ENCODE measurements at regions not wholly inside any gene's neighbourhood (a gene's known extent, or its start where the extent isn't known, plus 50 kb on each side); places are given as distances from the start of the nearest gene placed in this dataset.

DNA sequence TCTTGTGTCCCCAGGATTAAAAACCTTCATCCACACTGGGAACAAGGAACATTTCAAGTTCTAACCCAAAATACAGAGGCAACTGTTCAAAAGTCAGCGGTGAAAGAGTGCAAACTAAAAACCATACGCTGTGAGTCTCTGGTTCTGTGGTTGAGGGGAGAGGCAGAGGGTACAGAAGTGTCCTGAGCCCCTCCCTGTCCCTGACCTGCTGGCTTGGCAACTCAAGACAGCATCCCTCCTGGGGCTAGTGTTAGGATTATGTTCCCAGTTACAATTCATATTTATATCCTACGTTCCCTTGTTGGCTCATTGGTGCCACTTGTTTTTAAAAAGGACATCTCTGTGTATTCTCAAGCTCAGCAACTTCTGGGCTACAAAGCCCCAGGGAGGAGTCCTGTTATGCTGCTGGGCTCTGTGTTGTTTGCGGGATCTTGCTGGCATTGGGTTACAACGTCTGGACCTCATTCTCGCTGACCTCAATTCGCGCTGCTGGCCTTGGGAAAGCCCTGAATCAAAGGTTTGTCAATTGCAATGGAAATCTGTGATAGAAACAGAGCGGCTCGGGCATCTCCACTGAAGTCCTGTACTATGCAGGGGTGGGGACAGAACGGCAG lies 420.8 kb downstream of the FUT8 start:
- TF ChIP-seq, protein P1, sequence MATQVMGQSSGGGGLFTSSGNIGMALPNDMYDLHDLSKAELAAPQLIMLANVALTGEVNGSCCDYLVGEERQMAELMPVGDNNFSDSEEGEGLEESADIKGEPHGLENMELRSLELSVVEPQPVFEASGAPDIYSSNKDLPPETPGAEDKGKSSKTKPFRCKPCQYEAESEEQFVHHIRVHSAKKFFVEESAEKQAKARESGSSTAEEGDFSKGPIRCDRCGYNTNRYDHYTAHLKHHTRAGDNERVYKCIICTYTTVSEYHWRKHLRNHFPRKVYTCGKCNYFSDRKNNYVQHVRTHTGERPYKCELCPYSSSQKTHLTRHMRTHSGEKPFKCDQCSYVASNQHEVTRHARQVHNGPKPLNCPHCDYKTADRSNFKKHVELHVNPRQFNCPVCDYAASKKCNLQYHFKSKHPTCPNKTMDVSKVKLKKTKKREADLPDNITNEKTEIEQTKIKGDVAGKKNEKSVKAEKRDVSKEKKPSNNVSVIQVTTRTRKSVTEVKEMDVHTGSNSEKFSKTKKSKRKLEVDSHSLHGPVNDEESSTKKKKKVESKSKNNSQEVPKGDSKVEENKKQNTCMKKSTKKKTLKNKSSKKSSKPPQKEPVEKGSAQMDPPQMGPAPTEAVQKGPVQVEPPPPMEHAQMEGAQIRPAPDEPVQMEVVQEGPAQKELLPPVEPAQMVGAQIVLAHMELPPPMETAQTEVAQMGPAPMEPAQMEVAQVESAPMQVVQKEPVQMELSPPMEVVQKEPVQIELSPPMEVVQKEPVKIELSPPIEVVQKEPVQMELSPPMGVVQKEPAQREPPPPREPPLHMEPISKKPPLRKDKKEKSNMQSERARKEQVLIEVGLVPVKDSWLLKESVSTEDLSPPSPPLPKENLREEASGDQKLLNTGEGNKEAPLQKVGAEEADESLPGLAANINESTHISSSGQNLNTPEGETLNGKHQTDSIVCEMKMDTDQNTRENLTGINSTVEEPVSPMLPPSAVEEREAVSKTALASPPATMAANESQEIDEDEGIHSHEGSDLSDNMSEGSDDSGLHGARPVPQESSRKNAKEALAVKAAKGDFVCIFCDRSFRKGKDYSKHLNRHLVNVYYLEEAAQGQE (IDR thresholded peaks at IDR 0.05; ENCODE audit: low read depth, low read length), result no peak
- TF ChIP-seq SMAD5 (IDR thresholded peaks at IDR 0.05; ENCODE audit: low read depth) (no peak), JUNB (IDR thresholded peaks at IDR 0.05) (no peak), SRF (IDR thresholded peaks at IDR 0.05; ENCODE audit: low read depth in 2 of 2, low read length in 2 of 2) (no peak), ZNF384 (IDR thresholded peaks at IDR 0.05; ENCODE audit: borderline replicate concordance, low read depth, low read length) (no peak)
- TF ChIP-seq, protein P2, sequence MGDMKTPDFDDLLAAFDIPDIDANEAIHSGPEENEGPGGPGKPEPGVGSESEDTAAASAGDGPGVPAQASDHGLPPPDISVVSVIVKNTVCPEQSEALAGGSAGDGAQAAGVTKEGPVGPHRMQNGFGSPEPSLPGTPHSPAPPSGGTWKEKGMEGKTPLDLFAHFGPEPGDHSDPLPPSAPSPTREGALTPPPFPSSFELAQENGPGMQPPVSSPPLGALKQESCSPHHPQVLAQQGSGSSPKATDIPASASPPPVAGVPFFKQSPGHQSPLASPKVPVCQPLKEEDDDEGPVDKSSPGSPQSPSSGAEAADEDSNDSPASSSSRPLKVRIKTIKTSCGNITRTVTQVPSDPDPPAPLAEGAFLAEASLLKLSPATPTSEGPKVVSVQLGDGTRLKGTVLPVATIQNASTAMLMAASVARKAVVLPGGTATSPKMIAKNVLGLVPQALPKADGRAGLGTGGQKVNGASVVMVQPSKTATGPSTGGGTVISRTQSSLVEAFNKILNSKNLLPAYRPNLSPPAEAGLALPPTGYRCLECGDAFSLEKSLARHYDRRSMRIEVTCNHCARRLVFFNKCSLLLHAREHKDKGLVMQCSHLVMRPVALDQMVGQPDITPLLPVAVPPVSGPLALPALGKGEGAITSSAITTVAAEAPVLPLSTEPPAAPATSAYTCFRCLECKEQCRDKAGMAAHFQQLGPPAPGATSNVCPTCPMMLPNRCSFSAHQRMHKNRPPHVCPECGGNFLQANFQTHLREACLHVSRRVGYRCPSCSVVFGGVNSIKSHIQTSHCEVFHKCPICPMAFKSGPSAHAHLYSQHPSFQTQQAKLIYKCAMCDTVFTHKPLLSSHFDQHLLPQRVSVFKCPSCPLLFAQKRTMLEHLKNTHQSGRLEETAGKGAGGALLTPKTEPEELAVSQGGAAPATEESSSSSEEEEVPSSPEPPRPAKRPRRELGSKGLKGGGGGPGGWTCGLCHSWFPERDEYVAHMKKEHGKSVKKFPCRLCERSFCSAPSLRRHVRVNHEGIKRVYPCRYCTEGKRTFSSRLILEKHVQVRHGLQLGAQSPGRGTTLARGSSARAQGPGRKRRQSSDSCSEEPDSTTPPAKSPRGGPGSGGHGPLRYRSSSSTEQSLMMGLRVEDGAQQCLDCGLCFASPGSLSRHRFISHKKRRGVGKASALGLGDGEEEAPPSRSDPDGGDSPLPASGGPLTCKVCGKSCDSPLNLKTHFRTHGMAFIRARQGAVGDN (IDR thresholded peaks at IDR 0.05), result no peak
- TF ChIP-seq, protein P3, sequence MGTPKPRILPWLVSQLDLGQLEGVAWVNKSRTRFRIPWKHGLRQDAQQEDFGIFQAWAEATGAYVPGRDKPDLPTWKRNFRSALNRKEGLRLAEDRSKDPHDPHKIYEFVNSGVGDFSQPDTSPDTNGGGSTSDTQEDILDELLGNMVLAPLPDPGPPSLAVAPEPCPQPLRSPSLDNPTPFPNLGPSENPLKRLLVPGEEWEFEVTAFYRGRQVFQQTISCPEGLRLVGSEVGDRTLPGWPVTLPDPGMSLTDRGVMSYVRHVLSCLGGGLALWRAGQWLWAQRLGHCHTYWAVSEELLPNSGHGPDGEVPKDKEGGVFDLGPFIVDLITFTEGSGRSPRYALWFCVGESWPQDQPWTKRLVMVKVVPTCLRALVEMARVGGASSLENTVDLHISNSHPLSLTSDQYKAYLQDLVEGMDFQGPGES (IDR thresholded peaks at IDR 0.05), result no peak
- no peaks in the 10 kb centered on the region for H3K36me3 ChIP-seq (ENCODE audit: control insufficient read depth in 2 of 2, insufficient read depth in 2 of 2, low read length in 1 of 2)
- no peaks in the 10 kb centered on the region for H3K4me1 ChIP-seq (ENCODE audit: control insufficient read depth, insufficient read depth, low read length)
- no peaks in the 10 kb centered on the region for H3K9me3 ChIP-seq (replicated peaks; ENCODE audit: control insufficient read depth, insufficient read depth, low read length)
- DNase-seq (ENCODE audit: low read depth, low spot score) (no peak), FAIRE-seq (no peak), ATAC-seq (no peak)
- no peaks in the 10 kb centered on the region for H3K79me2 ChIP-seq (ENCODE audit: control insufficient read depth, insufficient read depth, low read length)
- H4K20me1 ChIP-seq (ENCODE audit: control insufficient read depth, insufficient read depth), result no peaks in the 10 kb centered on the region
- WGBS (ENCODE audit: insufficient coverage, insufficient replicate concordance, low lambda C conversion rate, missing lambda C conversion rate), result 79% methylated on average over 11 of the region's 11 CpGs
- intact Hi-C loops (cut with micrococcal nuclease; ENCODE audit: unreplicated experiment) (no loop called here), in situ Hi-C loops (cut with MboI) (no loop called here)
- POLR2A ChIA-PET, result no interaction called here
- peaks cover 1 to 4% of the 10 kb centered on the region in 2 experiments; a peak in 1 of 4 replicates for H3K27me3 ChIP-seq (replicated peaks in 1 of 2; ENCODE audit: control insufficient read depth in 2 of 2, insufficient read depth in 2 of 2, low read length in 1 of 2)
- SMC1A ChIA-PET (ENCODE audit: uncharacterized antibody, unreplicated experiment), result interaction anchor here (0.9 to 1.5 kb wide), 4 partner anchors 9 to 670 kb away, joined by 3 to 11 read pairs (median 4); no protein-coding TSS in a partner anchor
- no TSS peak for BruUV-seq (replicated peaks)
- CTCF ChIA-PET, result interaction anchor here (0.6 to 3.5 kb wide), 5 partner anchors 9 to 669 kb away, joined by 3 to 17 read pairs (median 7); no protein-coding TSS in a partner anchor
- H3K4me3 ChIP-seq, result no peak overlapping the region
- no peak overlapping the region for H2AFZ ChIP-seq (ENCODE audit: control insufficient read depth, low read depth, low read length)
- RAD21 ChIA-PET (ENCODE audit: unreplicated experiment), result interaction anchor here (1.6 kb wide), 1 partner anchor 669 kb away, joined by 5 read pairs; no protein-coding TSS in a partner anchor
- H3K4me2 ChIP-seq (ENCODE audit: control insufficient read depth, insufficient read depth), result no peak overlapping the region
- H3K27ac ChIP-seq (ENCODE audit: control insufficient read depth, insufficient read depth), result no peak overlapping the region
- H3K9ac ChIP-seq (ENCODE audit: control insufficient read depth, insufficient read depth, low read length), result no peak overlapping the region

Data from GM12878 (cell line).